Cerebellar cortex (tissue), 1 donor: ENCODE measurements at regions not wholly inside any gene's neighbourhood (a gene's known extent, or its start where the extent isn't known, plus 50 kb on each side); places are given as distances from the start of the nearest gene placed in this dataset.
"Not testable (repeated sequence)": the region's sequence is repeated elsewhere in the genome, so short reads cannot be mapped to it uniquely, and the experiment has no call there.

Source experiments
- DNase-seq: peaks from one replicate; pipeline ENCODE4 v3.0.0-alpha.2; 2015; ENCODE audit warnings: low spot score

DNA sequence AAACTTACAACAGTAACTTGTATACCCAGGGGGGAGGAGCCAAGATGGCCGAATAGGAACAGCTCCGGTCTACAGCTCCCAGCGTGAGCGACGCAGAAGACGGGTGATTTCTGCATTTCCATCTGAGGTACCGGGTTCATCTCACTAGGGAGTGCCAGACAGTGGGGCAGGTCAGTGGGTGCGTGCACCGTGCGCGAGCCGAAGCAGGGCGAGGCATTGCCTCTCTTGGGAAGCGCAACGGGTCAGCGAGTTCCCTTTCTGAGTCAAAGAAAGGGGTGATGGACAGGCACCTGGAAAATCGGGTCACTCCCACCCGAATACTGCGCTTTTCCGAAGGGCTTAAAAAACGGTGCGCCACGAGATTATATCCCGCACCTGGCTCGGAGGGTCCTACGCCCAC lies 278.8 kb downstream of the FAM47B start:
- DNase-seq: not testable (repeated sequence)

DNA sequence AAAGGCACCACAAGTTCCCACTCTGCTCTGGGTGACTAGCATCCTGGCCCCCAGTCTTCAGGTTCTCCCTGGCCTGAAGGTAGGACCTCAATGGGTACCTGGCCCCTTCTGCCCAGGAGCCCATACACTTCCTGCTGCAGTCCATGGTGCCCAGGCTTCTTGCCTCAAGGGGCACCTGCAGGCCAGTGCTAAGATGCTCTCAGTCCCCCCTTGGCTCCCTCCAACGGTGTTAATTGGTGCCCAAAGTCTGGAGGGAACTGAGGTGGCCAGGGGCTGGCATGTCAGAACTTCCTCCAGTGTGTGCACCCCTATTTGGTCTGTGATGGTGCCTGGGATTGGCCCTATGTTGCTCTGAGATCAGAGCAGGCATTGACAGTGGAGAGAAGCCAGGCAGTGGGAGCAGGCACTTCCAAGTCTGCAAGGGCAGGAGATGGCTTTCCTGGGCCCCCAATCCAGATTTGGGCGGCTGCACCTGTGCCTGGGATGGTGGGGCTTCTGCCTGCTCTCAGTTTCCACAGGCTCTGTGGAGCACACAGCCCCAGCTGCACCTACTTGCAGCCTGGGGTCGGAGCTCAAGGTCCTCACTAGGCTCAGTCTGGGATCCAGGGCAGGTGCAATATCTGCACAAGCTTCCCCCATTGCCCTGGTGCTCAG lies 301.6 kb downstream of the FAM47B start:
- no peak for DNase-seq

DNA sequence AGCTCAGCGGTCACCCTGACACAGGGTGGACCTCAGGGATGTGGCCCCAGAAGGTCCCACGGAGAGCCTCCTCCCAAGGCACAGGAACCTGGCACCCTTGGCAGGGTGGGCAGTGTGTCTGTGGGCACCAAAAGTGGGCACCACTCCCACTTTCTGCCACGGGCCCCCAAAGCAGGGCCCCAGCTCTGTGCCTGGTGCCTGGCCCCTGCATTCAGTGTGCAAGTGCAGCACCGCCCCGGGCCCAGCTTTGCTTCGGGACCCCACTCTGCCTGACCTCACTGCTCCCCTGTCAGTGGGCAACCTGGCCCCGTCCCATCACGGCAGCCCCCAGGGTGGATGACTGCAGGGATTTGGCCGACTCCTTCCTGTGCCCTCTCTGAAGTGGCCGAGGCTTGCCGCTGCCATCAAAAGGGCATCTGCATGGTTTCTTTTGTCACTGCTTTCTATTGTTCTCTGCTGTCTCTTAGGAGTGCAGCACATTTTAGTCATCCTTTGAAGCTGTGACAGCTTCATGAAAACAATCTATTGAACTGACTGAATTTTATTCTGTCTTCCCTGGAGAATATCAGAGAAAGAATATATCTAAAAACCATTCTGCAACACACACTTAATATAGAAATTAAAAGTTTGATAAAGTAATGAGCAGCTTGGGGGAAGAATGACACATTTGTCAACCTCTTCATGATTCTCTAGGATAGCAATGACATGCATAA lies 302.4 kb downstream of the FAM47B start:
- DNase-seq: no peak

DNA sequence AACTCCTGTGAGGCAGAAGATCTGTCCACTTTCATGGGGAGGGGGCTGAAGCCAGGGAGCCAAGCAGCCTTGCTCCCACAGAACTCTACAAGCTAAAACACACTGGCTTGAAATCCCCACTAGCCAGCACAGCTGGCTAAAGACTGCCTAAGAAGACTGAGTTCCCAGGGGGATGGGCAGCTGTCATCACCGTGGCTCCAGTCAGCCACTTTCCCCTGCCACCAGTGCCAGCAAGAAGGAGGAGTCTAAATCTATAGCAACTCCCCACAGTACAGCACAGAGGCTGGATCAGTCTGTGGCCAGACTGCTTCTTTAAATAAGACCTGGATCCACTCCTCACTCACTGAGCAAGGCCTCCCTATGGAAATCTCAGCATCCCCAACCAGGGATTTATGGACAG lies 308.6 kb downstream of the FAM47B start:
- no peak for DNase-seq

DNA sequence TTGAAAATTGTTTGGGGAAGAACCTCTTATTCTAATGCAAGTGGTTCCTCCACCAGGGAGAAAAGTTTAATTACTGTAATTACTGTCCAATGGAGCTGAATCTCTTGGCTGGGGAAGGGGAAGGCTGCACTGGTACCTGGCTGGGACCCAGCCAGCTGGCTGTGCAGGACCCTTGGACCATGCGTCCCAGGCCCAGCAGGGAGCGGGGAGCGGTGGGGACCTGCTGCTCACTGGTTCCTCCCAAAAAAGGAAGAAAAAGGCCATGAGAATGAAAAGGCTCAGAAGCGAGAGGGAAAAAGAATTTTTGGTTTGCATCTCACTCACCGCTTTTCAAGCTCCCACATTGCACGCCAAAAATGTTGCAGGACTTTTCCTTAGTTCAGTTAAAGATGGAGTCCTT lies 333.5 kb downstream of the FAM47B start:
- no peak for DNase-seq

DNA sequence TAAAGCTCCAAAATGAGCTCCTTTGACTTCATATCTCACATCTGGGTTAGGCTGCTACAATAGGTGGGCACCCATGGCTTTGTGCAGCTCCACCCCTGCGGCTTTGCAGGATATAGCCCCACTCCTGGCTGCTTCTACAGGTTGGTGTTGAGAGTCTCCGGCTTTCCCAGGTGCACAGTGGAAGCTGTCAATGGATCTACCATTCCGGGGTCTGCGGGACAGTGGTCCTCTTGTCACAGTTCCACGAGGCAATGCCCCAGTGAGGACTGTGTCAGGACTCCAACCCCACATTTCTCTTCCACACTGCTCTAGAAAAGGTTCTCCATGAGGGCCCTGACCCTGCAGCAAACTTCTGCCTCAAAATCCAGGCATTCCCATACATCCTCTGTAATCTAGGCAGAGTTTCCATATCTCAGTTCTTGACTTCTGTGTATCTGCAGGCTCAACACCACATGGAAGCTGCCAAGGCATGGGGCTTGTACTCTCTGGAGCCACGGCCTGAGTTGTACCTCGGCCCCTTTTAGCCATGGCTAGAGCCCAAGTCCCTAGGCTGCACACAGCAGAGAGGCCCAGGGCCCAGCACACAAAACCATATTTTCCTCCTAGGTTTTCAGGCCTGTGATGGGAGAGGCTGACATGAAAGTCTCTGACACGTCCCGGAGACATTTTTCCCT lies 342.8 kb downstream of the FAM47B start:
- DNase-seq: no peak

DNA sequence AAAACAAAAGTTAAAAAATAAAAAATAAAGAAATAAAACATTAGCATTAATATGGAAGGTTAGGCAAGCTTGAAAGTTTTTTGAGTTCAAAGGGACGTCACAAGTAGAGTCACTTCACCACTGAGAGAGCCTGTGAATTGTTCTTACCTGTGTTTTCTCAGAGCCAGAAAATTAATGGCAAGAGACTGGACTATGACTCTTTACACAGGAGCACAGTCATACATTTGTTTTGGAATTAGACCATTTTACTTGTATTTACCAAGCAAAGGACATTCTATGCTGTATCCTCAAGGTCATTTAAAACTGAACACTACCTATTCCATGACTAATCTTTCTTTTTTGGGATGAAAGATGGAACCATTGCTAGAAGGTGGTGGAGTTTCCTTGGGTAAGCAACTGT lies 346.1 kb downstream of the FAM47B start:
- no peak for DNase-seq

DNA sequence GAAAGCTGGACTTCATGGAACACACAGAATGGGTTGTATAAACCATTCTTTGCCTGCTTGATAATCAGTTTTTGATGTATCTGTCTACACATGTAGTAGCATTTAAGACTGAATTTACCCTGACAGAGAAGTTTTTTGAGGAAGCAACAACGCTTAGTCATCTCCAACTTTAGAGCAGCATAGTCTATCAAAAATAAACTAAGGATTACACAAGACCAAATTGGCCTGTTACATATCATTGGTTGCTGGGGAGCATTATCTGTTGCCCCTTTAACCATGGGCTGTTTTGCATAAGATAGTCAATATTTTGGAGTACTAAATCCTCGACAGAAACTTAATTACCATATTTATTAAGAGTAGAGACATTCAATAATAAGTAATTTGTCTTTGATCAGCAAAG lies 347.4 kb downstream of the FAM47B start:
- DNase-seq: no peak

DNA sequence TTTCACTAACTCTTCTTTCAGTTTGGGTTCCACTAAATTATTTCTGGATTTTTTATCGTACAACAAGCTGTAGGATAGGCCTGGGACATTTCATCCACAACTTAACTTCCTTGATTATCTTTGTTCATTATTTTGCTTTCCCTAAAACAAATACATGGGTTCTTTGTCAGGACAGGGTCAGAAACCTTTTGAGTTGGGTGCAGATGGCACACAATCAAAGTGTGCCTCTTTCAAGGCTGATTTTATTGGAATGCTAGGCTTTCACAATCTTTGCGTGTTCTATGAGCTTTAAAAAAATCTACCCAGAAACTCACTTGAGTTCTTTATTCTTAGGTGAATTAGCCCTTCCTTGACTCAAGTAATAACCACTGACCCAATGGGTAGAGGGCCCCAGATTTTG lies 348.4 kb downstream of the FAM47B start:
- DNase-seq: no peak

DNA sequence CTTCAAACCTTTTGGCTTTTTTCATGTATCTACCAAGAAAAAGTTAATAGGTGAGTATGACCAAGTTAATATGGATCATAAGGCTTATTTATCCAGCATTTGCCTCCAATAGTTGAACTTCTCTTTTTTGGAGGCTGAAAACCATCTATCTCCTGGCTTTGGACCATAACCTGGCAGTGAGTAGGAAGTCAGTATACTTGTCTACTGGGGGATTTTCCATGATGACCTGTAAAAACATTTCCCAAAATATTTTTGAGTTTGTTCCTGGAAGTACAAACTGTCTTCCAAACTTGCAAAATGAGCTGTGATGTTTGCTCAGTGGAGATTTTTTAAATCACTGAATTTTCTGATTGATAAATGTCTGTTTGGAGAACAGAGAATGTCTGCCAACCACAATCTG lies 349.9 kb downstream of the FAM47B start:
- no peak for DNase-seq

DNA sequence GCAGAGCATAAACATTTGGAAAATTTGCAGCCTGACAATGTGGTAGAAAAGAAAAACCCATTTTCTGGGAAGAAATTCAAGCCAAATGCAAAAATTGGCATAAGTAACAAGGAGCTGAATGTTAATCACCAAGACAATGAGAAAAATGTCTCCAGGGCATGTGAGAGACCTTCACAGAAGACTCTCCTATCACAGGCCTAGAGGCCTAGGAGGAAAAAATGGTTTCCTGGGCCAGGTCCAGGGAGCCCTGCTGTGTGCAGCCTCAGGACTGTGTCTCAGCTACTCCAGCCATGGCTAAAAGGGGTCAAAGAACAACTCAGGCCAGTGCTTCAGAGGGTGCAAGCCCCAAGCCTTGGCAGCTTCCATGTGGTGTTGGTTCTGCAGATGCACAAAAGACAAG lies 362.4 kb downstream of the FAM47B start:
- not testable (repeated sequence) for DNase-seq

DNA sequence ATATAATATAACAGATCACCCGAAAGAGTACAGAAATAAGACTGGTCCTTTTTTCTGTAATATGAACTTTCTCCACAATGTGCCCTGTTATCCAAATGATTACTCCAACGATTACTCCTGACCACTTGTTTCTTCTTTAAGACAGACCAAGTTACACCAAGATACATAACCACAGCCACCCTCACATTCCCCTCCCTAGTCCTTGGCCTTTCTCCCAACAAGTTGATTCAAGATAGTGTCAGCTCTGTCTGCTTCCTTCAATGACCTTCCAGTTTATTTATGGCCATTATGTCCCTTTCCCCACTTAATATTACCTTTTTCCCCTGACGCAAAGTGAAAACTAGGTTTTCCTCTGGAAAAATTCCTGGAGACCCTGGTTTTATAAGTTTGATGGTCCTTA lies 397.2 kb downstream of the FAM47B start:
- DNase-seq: no peak

DNA sequence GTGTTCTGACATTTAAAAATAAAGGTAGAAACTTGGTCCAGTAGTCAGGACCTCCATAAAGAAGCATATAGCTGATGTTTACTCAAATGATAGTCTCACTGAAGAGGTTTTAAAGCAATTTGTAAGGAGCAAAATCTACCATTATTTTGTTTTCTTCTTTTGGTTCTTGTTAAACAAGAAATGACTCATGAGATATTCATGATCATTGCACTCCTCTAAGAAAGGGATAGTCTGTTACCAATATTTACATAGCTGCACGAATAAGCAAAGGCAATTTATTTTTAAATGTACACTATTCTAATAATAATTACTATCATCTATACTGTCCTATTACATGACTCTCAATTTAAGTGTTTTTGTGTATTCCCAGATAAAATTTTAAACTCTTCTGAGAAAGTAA lies 397.9 kb downstream of the FAM47B start:
- DNase-seq: no peak

DNA sequence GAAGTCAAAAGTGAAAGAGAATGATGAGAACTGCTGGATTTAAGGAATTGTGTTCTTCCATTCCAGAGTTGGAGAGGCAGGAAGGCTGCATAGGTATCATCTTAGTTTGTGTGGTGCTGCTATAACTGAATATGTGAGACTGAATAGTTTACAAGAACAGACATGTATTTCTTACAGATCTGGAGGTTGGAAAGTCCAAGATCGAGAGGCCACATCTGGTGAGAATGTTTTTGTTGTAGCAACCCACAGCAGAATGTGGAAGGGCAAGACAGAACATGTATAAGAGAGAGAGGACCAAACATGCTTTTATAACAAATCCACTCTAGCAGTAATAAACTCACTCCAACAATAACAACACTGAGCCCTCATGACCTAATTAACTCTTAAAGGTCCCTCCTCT lies 408.6 kb downstream of the FAM47B start:
- no peak for DNase-seq

DNA sequence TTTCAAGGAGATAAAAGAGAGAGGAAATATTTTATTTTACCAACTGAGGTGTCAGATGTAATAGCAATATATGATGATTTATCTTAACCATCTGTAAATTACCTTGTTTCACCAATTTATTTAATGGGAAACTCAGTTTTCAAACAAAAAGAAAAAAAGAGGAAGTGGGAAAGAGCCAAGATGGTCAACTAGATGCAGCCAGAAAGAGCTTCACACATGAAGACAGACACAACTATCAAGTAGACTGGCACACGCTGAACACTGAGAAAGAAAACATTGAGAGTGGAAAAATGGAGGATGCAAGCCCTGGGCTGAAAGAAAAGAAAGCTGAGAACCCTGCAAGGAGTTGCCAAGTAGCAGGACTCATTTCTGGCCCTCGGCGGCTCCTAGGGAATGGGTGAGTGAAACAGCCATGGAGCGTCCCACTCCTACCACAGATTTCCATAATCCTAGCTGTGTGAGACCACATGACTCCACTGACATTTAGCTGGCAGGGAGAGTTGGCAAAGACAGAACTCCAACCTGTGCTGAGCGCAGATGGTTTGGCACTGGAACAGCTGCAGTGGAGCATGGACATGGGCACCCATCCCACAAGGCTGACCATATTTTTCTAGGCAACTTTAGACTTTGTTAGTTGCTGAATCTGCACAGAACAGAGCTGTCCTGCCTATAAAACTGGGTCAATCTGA lies 409.3 kb downstream of the FAM47B start:
- peak; percentile 79 for DNase-seq

DNA sequence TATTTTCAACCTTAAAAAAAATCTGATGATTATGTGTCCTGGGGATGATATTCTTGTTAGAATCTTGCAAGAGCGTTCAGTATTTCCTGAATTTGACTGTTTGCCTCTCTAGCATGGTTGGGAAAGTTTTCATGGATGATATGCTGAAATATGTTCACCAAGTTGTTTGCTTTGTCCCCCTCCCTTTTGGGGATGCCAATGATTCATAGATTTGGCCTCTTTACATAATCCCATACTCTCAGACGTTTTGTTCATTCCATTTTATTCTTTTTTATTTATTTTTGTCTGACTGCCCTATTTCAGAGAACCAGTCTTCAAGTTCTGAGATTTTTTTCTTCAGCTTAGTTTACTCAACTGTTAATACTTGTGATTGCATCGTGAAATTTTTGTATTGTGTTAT lies 415.1 kb downstream of the FAM47B start:
- no peak for DNase-seq

DNA sequence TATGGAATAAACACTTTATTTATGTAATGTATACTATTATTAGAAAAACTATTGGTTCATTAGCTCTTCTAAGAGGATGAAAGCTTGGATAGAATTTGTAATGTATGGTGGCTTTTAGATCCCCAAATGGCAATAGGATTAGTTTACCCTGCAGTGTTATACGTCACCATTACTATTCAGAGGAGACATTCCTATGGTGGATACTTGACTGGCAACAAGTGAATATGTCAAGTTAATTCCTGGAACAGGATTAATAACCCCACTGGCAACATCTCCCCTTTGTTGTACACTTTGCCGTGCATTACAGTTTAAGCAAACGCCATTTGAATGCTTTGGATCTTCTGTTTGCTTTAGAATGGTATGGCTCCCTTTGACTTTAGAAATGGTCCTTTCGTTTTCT lies 420.3 kb downstream of the FAM47B start:
- DNase-seq: no peak

DNA sequence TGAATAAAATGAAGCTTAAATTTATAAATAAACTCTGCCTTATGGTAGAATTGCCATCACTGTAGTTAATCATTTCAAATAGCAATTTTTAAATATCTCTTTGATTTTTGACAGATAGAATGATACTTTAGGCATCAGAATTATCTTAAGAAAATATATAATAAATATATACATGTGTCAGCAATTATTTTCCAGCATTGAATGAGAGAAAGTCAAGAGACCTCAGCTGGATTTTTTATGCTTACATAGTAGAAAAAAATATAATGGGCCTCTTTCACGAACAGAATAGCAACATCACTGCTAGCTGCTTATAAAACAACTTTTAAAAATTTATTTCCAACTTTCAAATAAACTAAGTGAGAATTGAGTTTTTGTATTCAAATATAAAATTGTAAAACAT lies 424.0 kb upstream of the MAGEB16 start:
- no peak for DNase-seq

DNA sequence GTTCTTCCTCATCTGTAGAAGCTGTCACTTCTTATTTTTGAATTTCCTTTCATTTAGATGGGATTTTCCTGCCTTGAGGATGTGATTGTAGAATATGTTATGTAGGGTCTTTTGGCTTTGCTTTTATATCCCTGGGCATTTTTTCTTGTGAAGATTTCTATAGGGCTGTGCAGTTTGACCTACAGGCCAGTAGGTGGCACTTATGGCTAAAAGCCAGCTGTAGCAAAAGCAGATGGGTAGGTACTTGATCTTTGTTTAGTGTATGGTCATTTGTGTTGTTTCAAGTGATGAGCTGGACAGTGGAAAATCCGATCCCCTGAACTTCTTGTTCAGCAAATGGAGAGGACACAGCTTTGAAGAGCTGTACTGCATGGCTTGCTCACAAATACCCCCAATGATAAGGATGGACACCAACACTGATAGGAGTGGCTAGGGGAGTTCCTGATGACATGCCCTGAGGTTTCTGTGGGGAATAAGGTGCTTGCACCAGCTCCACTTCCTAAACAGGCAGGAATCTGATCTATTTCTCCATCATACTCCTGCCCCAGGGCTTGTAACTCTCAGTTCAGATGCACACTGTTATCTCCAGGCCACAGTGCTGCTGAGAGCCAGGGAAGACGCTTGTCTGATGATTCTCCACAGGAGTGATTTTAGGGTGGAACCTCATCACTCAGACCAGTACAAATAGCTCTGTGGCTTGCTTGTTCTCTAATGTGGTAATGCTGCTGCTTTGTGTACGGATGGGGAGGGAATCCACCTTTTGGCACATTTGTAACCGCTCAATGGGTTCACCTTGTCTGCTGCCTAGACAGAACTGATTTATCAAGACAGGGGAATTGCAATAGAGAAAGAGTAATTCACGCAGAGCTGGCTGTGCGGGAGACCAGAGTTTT lies 417.1 kb upstream of the MAGEB16 start:
- no peak for DNase-seq

DNA sequence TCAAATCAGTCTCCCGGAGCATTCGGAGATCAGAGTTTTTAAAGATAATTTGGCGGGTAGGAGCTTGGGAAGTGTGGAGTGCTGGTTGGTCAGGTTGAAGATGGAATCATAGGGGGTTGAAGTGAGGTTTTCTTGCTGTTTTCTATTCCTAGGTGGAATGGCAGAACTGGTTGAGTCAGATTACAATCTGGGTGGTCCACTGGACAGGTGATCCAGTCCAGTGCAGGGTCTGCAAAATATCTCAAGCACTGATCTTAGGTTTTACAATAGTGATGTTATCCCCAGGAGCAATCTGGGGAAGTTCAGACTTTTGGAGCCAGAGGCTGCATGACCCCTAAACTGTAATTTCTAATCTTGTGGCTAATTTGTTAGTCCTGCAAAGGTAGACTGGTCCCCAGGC lies 416.4 kb upstream of the MAGEB16 start:
- DNase-seq: not testable (repeated sequence)

DNA sequence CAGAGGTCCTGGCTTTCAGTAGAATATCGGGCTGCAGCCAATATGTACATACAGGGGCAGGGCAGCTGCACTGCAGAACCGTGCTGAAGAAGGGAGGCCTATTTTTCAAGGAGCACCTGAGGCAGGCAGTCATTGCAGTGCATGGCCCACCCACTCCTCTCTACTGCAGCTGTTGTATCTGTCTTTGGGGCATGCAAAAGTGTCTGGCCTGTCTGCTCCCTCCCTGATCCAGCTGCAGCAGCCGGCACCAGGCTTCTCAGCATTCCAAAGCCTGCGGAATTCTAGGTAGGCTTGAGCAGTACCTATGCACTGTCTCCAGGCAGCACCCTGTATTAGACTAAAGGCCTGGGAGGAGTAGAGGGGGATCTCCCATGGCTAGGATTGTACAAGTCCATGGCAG lies 415.2 kb upstream of the MAGEB16 start:
- no peak for DNase-seq

DNA sequence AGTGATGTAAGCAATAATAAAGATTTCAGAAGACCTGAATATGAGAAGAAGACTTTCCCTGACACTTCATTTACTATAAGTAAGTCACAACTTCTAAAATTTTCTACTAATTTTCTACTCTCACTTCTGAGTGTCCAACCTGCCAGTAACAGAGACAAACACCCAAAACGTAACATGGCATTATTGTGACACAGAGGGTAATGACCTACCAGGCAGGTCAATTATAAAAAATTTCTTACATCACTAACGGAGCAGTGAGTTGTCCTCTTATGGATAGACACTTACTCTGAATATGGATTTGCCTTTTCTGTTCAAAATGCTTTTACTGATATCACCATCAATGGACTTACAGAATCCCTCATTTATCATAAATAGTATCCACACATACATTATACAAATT lies 405.9 kb upstream of the MAGEB16 start:
- DNase-seq: no peak
